ENCODE measurements at regions not wholly inside any gene's neighbourhood (a gene's known extent, or its start where the extent isn't known, plus 50 kb on each side); places are given as distances from the start of the nearest gene placed in this dataset.

DNA sequence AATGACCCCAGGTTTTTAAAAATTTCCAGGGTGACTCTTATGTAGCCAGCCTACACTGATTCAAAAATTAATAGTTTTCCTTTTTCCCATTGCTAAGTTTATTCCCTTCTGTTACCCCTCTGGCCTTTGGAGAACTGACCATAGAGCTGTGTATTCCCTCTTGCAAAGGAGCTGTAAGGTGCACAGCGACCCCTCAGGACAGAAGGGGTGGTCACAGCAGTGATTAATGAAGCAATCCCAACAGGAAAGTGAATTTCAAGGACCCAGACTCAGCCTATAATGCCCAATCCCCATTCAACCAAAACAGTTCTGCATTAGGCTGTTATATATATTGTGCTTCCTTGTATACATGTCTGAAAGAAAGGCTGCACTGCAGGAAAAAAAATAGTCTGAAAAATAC lies 147.1 kb downstream of the WT1 start:
- H3K4me3 ChIP-seq (ENCODE audit: low read depth, low read length): no peak overlapping the region
- TF ChIP-seq, protein P1, sequence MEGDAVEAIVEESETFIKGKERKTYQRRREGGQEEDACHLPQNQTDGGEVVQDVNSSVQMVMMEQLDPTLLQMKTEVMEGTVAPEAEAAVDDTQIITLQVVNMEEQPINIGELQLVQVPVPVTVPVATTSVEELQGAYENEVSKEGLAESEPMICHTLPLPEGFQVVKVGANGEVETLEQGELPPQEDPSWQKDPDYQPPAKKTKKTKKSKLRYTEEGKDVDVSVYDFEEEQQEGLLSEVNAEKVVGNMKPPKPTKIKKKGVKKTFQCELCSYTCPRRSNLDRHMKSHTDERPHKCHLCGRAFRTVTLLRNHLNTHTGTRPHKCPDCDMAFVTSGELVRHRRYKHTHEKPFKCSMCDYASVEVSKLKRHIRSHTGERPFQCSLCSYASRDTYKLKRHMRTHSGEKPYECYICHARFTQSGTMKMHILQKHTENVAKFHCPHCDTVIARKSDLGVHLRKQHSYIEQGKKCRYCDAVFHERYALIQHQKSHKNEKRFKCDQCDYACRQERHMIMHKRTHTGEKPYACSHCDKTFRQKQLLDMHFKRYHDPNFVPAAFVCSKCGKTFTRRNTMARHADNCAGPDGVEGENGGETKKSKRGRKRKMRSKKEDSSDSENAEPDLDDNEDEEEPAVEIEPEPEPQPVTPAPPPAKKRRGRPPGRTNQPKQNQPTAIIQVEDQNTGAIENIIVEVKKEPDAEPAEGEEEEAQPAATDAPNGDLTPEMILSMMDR (IDR thresholded peaks at IDR 0.05; ENCODE audit: low read depth, low read length): no peak

DNA sequence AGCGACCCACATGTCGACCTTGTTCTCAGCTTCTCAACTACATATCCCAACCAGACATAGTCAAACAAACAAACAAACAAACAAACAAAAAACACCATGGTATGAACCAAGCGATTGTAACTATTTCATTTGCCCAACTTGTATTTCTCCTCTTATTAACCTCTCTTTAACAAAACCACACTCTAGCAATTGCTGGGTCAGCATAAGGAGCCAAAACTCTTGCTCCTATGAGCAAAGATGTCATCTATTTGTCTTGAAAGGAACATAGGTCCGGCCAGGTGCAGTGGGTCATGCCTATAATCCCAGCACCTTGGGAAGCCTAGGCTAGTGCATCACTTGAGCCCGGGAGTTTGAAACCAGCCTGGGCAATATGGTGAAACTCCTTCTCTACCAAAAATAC lies 145.6 kb downstream of the WT1 start:
- H3K4me3 ChIP-seq (ENCODE audit: low read depth, low read length): no peak overlapping the region

DNA sequence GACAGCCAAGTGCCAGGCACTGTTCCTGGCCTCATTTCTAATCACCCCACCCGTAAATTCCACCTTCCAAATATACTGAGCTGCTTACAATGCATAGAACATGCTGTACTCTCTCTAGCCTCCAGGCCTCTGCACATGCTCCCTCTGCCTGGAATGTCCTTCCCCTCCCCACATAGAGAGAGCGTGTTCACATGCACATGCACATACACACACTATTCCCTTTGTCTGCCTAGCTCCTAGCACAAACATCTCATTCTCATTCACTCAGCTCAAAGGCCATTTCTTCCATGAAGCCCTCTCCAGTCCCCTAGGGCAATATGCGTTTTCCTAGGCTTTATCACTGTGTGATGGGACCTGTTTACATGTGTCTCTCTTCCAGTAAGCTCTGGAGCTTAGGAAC lies 144.6 kb downstream of the WT1 start:
- no peak overlapping the region for H3K4me3 ChIP-seq (ENCODE audit: low read depth, low read length)
- TF ChIP-seq, protein P1 (IDR thresholded peaks at IDR 0.05; ENCODE audit: low read depth, low read length): no peak

More for the DNA sequence above, 145.6 kb downstream of the WT1 start:
- TF ChIP-seq, protein P1 (IDR thresholded peaks at IDR 0.05; ENCODE audit: low read depth, low read length): no peak

DNA sequence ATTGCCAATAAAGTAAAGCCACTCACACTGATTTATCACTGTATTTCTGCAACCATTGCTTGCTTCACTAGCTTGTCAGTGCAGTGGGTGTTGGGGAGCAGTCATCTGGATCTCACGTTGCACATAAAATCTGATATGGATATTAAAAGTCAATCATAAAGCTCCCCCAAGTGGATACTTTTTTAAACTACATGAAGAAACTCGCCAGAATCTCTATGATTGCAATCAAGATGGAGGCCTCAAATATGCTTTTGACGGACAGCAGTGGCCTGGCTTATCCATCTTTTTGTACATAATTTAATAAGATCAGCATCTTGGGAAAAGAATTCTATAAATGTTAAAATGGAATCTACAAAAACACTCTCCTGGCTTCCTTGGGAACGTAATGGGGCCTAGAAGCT lies 137.7 kb downstream of the WT1 start:
- TF ChIP-seq, protein P1 (IDR thresholded peaks at IDR 0.05; ENCODE audit: low read depth, low read length): no peak
- H3K4me3 ChIP-seq (ENCODE audit: low read depth, low read length): no peak overlapping the region

DNA sequence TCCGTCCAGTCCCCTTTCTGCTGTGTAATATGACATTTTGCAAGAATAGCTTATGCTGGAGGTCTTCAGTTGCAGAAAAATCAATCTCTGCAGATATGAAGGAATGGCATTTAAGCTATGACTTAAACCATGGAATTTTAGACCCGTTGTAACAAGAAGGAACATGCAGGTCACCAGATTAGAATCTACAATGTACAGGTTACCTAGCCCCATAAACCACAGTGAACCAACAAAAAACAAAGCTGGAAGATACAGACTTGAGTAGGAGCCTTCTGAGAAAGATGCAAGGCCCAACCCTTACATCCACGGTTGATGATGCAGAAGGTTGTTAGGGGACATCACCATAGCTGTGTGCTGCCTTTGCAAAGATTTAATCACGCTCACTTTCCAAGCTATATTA lies 132.5 kb downstream of the WT1 start:
- TF ChIP-seq, protein P1 (IDR thresholded peaks at IDR 0.05; ENCODE audit: low read depth, low read length): no peak
- H3K4me3 ChIP-seq (ENCODE audit: low read depth, low read length): no peak overlapping the region

DNA sequence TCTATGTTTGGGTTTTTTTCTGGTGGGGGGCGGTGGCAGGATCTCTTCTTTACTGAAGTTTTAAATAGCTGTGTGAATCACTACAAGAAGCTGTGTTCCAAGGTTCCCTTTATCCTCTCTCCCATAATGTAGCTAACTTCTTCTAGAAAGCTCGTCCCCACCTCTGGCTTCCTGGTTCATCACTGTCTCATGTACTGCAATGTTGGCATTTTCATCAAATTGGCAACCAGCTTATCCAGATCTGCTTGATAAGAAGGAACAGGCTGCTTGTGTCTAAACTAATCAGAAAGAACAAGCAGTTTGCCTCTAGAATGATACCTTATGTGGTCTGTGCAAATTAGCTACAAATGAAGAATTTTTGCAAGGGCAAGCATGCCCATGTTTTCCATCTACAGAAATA lies 130.8 kb downstream of the WT1 start:
- TF ChIP-seq, protein P1 (IDR thresholded peaks at IDR 0.05; ENCODE audit: low read depth, low read length): no peak
- H3K4me3 ChIP-seq (ENCODE audit: low read depth, low read length): no peak overlapping the region

DNA sequence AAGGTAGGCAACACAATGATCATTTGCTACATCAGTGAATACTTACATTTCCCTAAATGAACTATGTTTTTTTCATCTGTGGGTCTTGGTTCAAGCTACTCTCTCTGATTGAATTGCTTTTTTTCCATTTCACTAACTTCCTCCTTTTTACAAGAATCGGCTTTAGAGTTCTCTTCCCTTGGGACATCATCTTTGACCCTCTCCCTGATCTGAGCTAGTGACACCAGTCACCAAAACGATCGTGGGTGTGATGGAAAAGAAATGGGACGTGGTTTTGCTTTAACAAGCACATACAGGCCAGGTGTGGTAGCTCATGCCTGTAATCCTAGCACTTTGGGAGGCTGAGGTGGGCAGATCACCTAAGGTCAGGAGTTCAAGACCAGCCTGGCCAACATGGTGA lies 129.9 kb downstream of the WT1 start:
- H3K4me3 ChIP-seq (ENCODE audit: low read depth, low read length): no peak overlapping the region
- TF ChIP-seq, protein P1 (IDR thresholded peaks at IDR 0.05; ENCODE audit: low read depth, low read length): no peak
